WTC11 (cell line): ENCODE measurements at regions not wholly inside any gene's neighbourhood (a gene's known extent, or its start where the extent isn't known, plus 50 kb on each side); places are given as distances from the start of the nearest gene placed in this dataset.

Experiments used
- ATAC-seq: fragments of 200-7000 bp; cut with Tn5 transposase; 2 replicates; pipeline ENCODE4 v1.10.0; 2021; ENCODE audit warnings: mild to moderate bottlenecking, moderate library complexity
- CTCF ChIA-PET: fragments of 300-600 bp; sonication (Branson Sonifier 250); formaldehyde crosslinking; loops from one replicate; lab custom pipeline; 2021; ENCODE audit warnings: antibody characterized with exemption; lab: Charles Lee
- POLR2A ChIA-PET: fragments of 350-600 bp; sonication (Branson Sonifier 250); formaldehyde crosslinking; loops from one replicate; lab custom pipeline; 2021; ENCODE audit warnings: antibody characterized with exemption; lab: Charles Lee
- DNase-seq: peaks from one replicate; pipeline ENCODE4 v3.0.0; 2021; ENCODE audit warnings: low spot score
- H3K27ac Mint-ChIP-seq: 2 replicates; pipeline ENCODE4 v1.8.0; 2021; ENCODE audit warnings: mixed read lengths
- H3K27me3 Mint-ChIP-seq: 2 replicates; pipeline ENCODE4 v1.8.0; 2021; ENCODE audit warnings: low read depth, mild to moderate bottlenecking, moderate library complexity, mixed read lengths
- H3K36me3 Mint-ChIP-seq: 2 replicates; pipeline ENCODE4 v1.8.0; 2021; ENCODE audit warnings: mixed read lengths
- H3K4me1 Mint-ChIP-seq: 2 replicates; pipeline ENCODE4 v1.8.0; 2022; ENCODE audit warnings: mixed read lengths
- H3K4me3 Mint-ChIP-seq: 2 replicates; pipeline ENCODE4 v1.8.0; 2021; ENCODE audit warnings: mild to moderate bottlenecking, moderate library complexity, mixed read lengths
- H3K9me3 Mint-ChIP-seq: 2 replicates; pipeline ENCODE4 v1.8.0; 2021; ENCODE audit warnings: mixed read lengths
- ATF2 ChIP-seq: sonication (generic); formaldehyde crosslinking; IDR thresholded peaks from 2 replicates; pipeline ENCODE4 v1.8.1; 2022; ENCODE audit warnings: low read depth, missing genetic modification reagents, borderline replicate concordance
- CBFB ChIP-seq: sonication (generic); formaldehyde crosslinking; IDR thresholded peaks from 2 replicates; pipeline ENCODE4 v1.8.1; 2022; ENCODE audit warnings: mild to moderate bottlenecking, low read depth, missing genetic modification reagents
- CREB1 ChIP-seq: sonication (generic); formaldehyde crosslinking; IDR thresholded peaks from 2 replicates; pipeline ENCODE4 v1.8.0; 2023; ENCODE audit warnings: mild to moderate bottlenecking, missing genetic modification reagents
- EMX1 ChIP-seq: fragments of 250-450 bp; sonication (Bioruptor Pico); IDR thresholded peaks from 2 replicates; pipeline ENCODE4 v1.8.0; 2021; ENCODE audit warnings: mild to moderate bottlenecking
- GABPB1 ChIP-seq: sonication (generic); formaldehyde crosslinking; IDR thresholded peaks from 2 replicates; pipeline ENCODE4 v1.8.1; 2023; ENCODE audit warnings: mild to moderate bottlenecking, missing genetic modification reagents
- IRF2 ChIP-seq: sonication (generic); formaldehyde crosslinking; IDR thresholded peaks from 2 replicates; pipeline ENCODE4 v1.8.0; 2022; ENCODE audit warnings: low read depth, missing genetic modification reagents, borderline replicate concordance
- MYBL2 ChIP-seq: sonication (generic); formaldehyde crosslinking; IDR thresholded peaks from 2 replicates; pipeline ENCODE4 v1.8.1; 2023; ENCODE audit warnings: mild to moderate bottlenecking, moderate library complexity, missing genetic modification reagents
- NR1H2 ChIP-seq: sonication (generic); formaldehyde crosslinking; IDR thresholded peaks from 2 replicates; pipeline ENCODE4 v1.9.0; 2021; ENCODE audit warnings: mild to moderate bottlenecking, moderate library complexity, missing genetic modification reagents
- NR2C2 ChIP-seq: sonication (generic); formaldehyde crosslinking; IDR thresholded peaks from 2 replicates; pipeline ENCODE4 v1.8.0; 2022; ENCODE audit warnings: mild to moderate bottlenecking, missing genetic modification reagents
- NR3C1 ChIP-seq: sonication (generic); formaldehyde crosslinking; conservative IDR thresholded peaks from 2 replicates; pipeline ENCODE4 v1.8.1; 2023; ENCODE audit warnings: low read depth, mild to moderate bottlenecking, missing genetic modification reagents
- PRDM15 ChIP-seq: sonication (generic); formaldehyde crosslinking; IDR thresholded peaks from 2 replicates; pipeline ENCODE4 v1.8.0; 2022; ENCODE audit warnings: missing genetic modification reagents
- RORB ChIP-seq: fragments of 250-450 bp; sonication (Bioruptor Pico); IDR thresholded peaks from 2 replicates; pipeline ENCODE4 v1.9.0; 2021; ENCODE audit warnings: mild to moderate bottlenecking
- SMAD4 ChIP-seq: sonication (generic); formaldehyde crosslinking; IDR thresholded peaks from 2 replicates; pipeline ENCODE4 v1.8.0; 2022; ENCODE audit warnings: mild to moderate bottlenecking, missing genetic modification reagents
- ZNF232 ChIP-seq: sonication (generic); formaldehyde crosslinking; IDR thresholded peaks from 2 replicates; pipeline ENCODE4 v1.8.0; 2022; ENCODE audit warnings: mild to moderate bottlenecking, missing genetic modification reagents
- ZNF425 ChIP-seq: fragments of 250-450 bp; sonication (Bioruptor Pico); conservative IDR thresholded peaks from 2 replicates; pipeline ENCODE4 v1.9.0; 2021; ENCODE audit warnings: mild to moderate bottlenecking
- TF ChIP-seq, protein P1 (sequence below): sonication (generic); formaldehyde crosslinking; IDR thresholded peaks from 2 replicates; pipeline ENCODE4 v1.8.0; 2023; ENCODE audit warnings: mild to moderate bottlenecking, missing genetic modification reagents
- TF ChIP-seq, protein P2 (sequence below): sonication (generic); formaldehyde crosslinking; IDR thresholded peaks from 2 replicates; pipeline ENCODE4 v1.8.1; 2022; ENCODE audit warnings: low read depth, mild to moderate bottlenecking, moderate library complexity, missing genetic modification reagents, borderline replicate concordance
- TF ChIP-seq, protein P3 (sequence below): sonication (generic); formaldehyde crosslinking; IDR thresholded peaks from 2 replicates; pipeline ENCODE4 v1.8.1; 2023; ENCODE audit warnings: mild to moderate bottlenecking, missing genetic modification reagents, borderline replicate concordance

GRCh38 chr5:39905356-39905755, 480.6 kb upstream of the DAB2 start:
- DNase-seq (no peak), ATAC-seq (no peak)
- ChIA-PET POLR2A (no interaction called here), CTCF (no interaction called here)
- H3K27ac Mint-ChIP-seq = no peak overlapping the region
- H3K9me3 Mint-ChIP-seq = peaks cover 38% of the 10 kb centered on the region
- TF ChIP-seq ZNF425 = no peak
- TF ChIP-seq, protein P1, sequence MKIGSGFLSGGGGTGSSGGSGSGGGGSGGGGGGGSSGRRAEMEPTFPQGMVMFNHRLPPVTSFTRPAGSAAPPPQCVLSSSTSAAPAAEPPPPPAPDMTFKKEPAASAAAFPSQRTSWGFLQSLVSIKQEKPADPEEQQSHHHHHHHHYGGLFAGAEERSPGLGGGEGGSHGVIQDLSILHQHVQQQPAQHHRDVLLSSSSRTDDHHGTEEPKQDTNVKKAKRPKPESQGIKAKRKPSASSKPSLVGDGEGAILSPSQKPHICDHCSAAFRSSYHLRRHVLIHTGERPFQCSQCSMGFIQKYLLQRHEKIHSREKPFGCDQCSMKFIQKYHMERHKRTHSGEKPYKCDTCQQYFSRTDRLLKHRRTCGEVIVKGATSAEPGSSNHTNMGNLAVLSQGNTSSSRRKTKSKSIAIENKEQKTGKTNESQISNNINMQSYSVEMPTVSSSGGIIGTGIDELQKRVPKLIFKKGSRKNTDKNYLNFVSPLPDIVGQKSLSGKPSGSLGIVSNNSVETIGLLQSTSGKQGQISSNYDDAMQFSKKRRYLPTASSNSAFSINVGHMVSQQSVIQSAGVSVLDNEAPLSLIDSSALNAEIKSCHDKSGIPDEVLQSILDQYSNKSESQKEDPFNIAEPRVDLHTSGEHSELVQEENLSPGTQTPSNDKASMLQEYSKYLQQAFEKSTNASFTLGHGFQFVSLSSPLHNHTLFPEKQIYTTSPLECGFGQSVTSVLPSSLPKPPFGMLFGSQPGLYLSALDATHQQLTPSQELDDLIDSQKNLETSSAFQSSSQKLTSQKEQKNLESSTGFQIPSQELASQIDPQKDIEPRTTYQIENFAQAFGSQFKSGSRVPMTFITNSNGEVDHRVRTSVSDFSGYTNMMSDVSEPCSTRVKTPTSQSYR (CRISPR knock-in tag) = no peak
- no peaks in the 10 kb centered on the region for H3K4me1 Mint-ChIP-seq
- H3K27me3 Mint-ChIP-seq = no peaks in the 10 kb centered on the region
- no peak overlapping the region for H3K4me3 Mint-ChIP-seq
- H3K36me3 Mint-ChIP-seq = peaks cover 19% of the 10 kb centered on the region

DNA sequence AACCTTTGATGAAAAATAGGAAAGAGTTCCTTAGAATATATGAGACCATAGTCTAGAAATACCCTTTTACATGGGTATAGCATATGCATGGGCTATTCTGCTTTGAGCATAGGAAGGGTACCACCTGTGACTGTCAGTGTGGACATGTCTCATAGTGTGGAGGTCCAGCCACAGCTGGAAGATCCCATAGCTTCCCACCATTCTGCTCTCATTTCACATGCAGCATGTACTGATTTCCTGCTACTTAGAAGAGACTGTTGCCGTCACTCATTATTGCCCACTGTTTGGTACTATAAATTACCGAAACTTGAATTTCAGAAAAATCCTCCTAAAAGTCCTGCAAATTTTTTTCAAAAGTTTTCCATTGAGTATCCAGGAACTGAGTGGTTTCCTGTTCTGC, 477.8 kb upstream of the DAB2 start:
- Mint-ChIP-seq H3K27me3 (no peaks in the 10 kb centered on the region), H3K4me1 (peaks cover 5% of the 10 kb centered on the region)
- ATAC-seq = no peak
- ChIA-PET POLR2A (no interaction called here), CTCF (no interaction called here)
- no peak for TF ChIP-seq CBFB (CRISPR knock-in tag)
- TF ChIP-seq GABPB1 = no peak
- TF ChIP-seq CREB1 (CRISPR knock-in tag) = no peak
- no peak for TF ChIP-seq PRDM15 (CRISPR knock-in tag)
- TF ChIP-seq NR3C1 (CRISPR knock-in tag) = no peak
- no peak for TF ChIP-seq SMAD4 (CRISPR knock-in tag)
- no peak for TF ChIP-seq NR2C2 (CRISPR knock-in tag)
- TF ChIP-seq EMX1 (CRISPR knock-in tag) = no peak
- TF ChIP-seq NR1H2 (CRISPR knock-in tag) = no peak
- TF ChIP-seq ATF2 = no peak
- TF ChIP-seq, protein P2, sequence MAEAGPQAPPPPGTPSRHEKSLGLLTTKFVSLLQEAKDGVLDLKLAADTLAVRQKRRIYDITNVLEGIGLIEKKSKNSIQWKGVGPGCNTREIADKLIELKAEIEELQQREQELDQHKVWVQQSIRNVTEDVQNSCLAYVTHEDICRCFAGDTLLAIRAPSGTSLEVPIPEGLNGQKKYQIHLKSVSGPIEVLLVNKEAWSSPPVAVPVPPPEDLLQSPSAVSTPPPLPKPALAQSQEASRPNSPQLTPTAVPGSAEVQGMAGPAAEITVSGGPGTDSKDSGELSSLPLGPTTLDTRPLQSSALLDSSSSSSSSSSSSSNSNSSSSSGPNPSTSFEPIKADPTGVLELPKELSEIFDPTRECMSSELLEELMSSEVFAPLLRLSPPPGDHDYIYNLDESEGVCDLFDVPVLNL (CRISPR knock-in tag) = no peak
- no peak for TF ChIP-seq MYBL2
- no peak for TF ChIP-seq IRF2 (CRISPR knock-in tag)
- TF ChIP-seq RORB = no peak
- no peak for TF ChIP-seq ZNF232 (CRISPR knock-in tag)
- TF ChIP-seq, protein P3, sequence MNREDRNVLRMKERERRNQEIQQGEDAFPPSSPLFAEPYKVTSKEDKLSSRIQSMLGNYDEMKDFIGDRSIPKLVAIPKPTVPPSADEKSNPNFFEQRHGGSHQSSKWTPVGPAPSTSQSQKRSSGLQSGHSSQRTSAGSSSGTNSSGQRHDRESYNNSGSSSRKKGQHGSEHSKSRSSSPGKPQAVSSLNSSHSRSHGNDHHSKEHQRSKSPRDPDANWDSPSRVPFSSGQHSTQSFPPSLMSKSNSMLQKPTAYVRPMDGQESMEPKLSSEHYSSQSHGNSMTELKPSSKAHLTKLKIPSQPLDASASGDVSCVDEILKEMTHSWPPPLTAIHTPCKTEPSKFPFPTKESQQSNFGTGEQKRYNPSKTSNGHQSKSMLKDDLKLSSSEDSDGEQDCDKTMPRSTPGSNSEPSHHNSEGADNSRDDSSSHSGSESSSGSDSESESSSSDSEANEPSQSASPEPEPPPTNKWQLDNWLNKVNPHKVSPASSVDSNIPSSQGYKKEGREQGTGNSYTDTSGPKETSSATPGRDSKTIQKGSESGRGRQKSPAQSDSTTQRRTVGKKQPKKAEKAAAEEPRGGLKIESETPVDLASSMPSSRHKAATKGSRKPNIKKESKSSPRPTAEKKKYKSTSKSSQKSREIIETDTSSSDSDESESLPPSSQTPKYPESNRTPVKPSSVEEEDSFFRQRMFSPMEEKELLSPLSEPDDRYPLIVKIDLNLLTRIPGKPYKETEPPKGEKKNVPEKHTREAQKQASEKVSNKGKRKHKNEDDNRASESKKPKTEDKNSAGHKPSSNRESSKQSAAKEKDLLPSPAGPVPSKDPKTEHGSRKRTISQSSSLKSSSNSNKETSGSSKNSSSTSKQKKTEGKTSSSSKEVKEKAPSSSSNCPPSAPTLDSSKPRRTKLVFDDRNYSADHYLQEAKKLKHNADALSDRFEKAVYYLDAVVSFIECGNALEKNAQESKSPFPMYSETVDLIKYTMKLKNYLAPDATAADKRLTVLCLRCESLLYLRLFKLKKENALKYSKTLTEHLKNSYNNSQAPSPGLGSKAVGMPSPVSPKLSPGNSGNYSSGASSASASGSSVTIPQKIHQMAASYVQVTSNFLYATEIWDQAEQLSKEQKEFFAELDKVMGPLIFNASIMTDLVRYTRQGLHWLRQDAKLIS (CRISPR knock-in tag) = no peak
- TF ChIP-seq, all 79 proteins: peak for 0
- no peak for DNase-seq
- H3K4me3 Mint-ChIP-seq = no peak overlapping the region
- peaks cover 16% of the 10 kb centered on the region for H3K9me3 Mint-ChIP-seq
- no peak overlapping the region for H3K27ac Mint-ChIP-seq
- H3K36me3 Mint-ChIP-seq = peaks cover 5% of the 10 kb centered on the region; the same call in 1 of the 2 replicates
